Caco-2 (cell line): ENCODE measurements at regions not wholly inside any gene's neighbourhood (a gene's known extent, or its start where the extent isn't known, plus 50 kb on each side); places are given as distances from the start of the nearest gene placed in this dataset.

ENCODE experiments used
- BruUV-seq: library from RNA; stranded (reverse); fragments of 400-500 nt; replicated peaks from 2 replicates; lab custom pipeline; 2021; lab: Mats Ljungman, UMichigan
- CTCF ChIA-PET: fragments of 300-600 bp; sonication (Branson Sonifier 250); formaldehyde crosslinking; loops from one replicate; lab custom pipeline; 2022; ENCODE audit warnings: antibody characterized with exemption; lab: Charles Lee
- POLR2A ChIA-PET: fragments of 300-600 bp; sonication (Branson Sonifier 250); formaldehyde crosslinking; loops from one replicate; lab custom pipeline; 2022; ENCODE audit warnings: antibody characterized with exemption; lab: Charles Lee
- DNase-seq, 2 experiments: peaks; one replicate each; pipeline versions ENCODE4 v3.0.0 to v3.0.0-alpha.2; 2020 to 2022
- H3K27me3 ChIP-seq: replicated peaks from 2 replicates; pipeline ENCODE4 v1.6.0; 2011; ENCODE audit warnings: low read length; ENCODE audit not compliant: control insufficient read depth, insufficient read depth
- H3K36me3 ChIP-seq: 2 replicates; pipeline ENCODE4 v1.5.1; 2011; ENCODE audit warnings: low read length; ENCODE audit not compliant: control insufficient read depth, insufficient read depth
- H3K4me1 ChIP-seq: fragments of 250-450 bp; sonication (Bioruptor Pico); 2 replicates; pipeline ENCODE4 v1.5.1; 2020; ENCODE audit warnings: mild to moderate bottlenecking
- H3K4me3 ChIP-seq: 2 replicates; pipeline ENCODE4 v1.5.1; 2011; ENCODE audit warnings: low read depth, mild to moderate bottlenecking, control low read depth, low read length
- H3K9me3 ChIP-seq: fragments of 250-450 bp; sonication (Bioruptor Pico); 2 replicates; pipeline ENCODE4 v1.5.1; 2020; ENCODE audit warnings: mild to moderate bottlenecking, moderate library complexity
- H3K27ac Mint-ChIP-seq: one replicate; pipeline ENCODE4 v1.8.0; 2022; ENCODE audit warnings: mixed read lengths; ENCODE audit not compliant: unreplicated experiment
- H3K27me3 Mint-ChIP-seq: one replicate; pipeline ENCODE4 v1.8.0; 2022; ENCODE audit warnings: mixed read lengths; ENCODE audit not compliant: insufficient read depth, unreplicated experiment
- H3K36me3 Mint-ChIP-seq: one replicate; pipeline ENCODE4 v1.8.0; 2022; ENCODE audit warnings: mild to moderate bottlenecking, mixed read lengths; ENCODE audit not compliant: insufficient read depth, unreplicated experiment
- H3K4me1 Mint-ChIP-seq: one replicate; pipeline ENCODE4 v1.8.0; 2022; ENCODE audit warnings: low read depth, mixed read lengths; ENCODE audit not compliant: unreplicated experiment
- H3K4me3 Mint-ChIP-seq: one replicate; pipeline ENCODE4 v1.8.0; 2022; ENCODE audit warnings: mild to moderate bottlenecking, moderate library complexity, mixed read lengths; ENCODE audit not compliant: unreplicated experiment
- H3K9me3 Mint-ChIP-seq: one replicate; pipeline ENCODE4 v1.8.0; 2022; ENCODE audit warnings: mixed read lengths; ENCODE audit not compliant: unreplicated experiment
- intact Hi-C: fragments of 100-400 bp; cut with micrococcal nuclease; formaldehyde crosslinking; loops from one replicate; pipeline ENCODE4 v1.10.0; 2022; ENCODE audit not compliant: unreplicated experiment
- TF ChIP-seq, protein P1 (sequence below), 2 experiments: fragments of 200-600 bp in 1 of 2; IDR thresholded peaks; 1 replicate in 1 of 2; 2 replicates in 1 of 2; pipeline versions ENCODE4 v1.5.1 to v1.8.0; 2011 to 2022; ENCODE audit warnings: antibody characterized with exemption in 1 of 2, control low read depth in 1 of 2, inconsistent platforms in 1 of 2, low read depth in 1 of 2, low read length in 1 of 2, mild to moderate bottlenecking in 1 of 2, moderate library complexity in 1 of 2; ENCODE audit not compliant: insufficient read depth in 1 of 2, severe bottlenecking in 1 of 2, unreplicated experiment in 1 of 2

- POLR2A ChIA-PET: no interaction called here
- intact Hi-C loops: no loop called here
Observed at GRCh38 chr5:167790462-167791260, 500.8 kb upstream of the WWC1 start.

DNA sequence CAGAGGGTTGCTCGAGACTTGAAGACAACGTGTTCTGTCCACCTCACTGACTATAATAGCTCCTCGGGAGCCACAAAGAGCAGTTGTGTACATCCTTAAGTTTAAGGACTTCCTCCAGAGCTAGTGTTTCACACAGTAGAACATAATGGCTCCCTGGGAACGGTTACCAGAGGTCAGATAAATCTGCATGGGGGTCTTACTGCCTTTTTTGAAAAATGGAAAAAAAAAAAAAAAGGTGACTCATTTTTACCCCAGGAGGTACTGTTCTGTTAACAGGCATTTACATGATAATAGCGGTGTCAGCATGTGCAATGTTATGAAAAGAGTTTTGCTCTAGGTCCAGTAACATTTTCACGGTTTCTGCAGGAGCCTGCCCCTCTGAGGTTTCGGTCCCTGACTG lies 498.9 kb upstream of the WWC1 start:
- H3K4me1 ChIP-seq: no peaks in the 10 kb centered on the region
- H3K9me3 ChIP-seq: no peaks in the 10 kb centered on the region
- H3K27ac Mint-ChIP-seq: no peak overlapping the region
- no peaks in the 10 kb centered on the region for H3K36me3 Mint-ChIP-seq
- no peaks in the 10 kb centered on the region for H3K27me3 ChIP-seq
- no peaks in the 10 kb centered on the region for H3K27me3 Mint-ChIP-seq
- no peak for DNase-seq
- no peaks in the 10 kb centered on the region for H3K4me1 Mint-ChIP-seq
- no peak overlapping the region for H3K4me3 Mint-ChIP-seq
- no peak overlapping the region for H3K4me3 ChIP-seq
- CTCF ChIA-PET: no interaction called here
- H3K9me3 Mint-ChIP-seq: no peaks in the 10 kb centered on the region
- H3K36me3 ChIP-seq: no peaks in the 10 kb centered on the region
- POLR2A ChIA-PET: no interaction called here
- TF ChIP-seq, protein P1, sequence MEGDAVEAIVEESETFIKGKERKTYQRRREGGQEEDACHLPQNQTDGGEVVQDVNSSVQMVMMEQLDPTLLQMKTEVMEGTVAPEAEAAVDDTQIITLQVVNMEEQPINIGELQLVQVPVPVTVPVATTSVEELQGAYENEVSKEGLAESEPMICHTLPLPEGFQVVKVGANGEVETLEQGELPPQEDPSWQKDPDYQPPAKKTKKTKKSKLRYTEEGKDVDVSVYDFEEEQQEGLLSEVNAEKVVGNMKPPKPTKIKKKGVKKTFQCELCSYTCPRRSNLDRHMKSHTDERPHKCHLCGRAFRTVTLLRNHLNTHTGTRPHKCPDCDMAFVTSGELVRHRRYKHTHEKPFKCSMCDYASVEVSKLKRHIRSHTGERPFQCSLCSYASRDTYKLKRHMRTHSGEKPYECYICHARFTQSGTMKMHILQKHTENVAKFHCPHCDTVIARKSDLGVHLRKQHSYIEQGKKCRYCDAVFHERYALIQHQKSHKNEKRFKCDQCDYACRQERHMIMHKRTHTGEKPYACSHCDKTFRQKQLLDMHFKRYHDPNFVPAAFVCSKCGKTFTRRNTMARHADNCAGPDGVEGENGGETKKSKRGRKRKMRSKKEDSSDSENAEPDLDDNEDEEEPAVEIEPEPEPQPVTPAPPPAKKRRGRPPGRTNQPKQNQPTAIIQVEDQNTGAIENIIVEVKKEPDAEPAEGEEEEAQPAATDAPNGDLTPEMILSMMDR (IDR thresholded peaks at IDR 0.05; ENCODE audit: insufficient read depth in 1 of 2, low read depth in 1 of 2, low read length in 1 of 2, severe bottlenecking in 1 of 2, unreplicated experiment in 1 of 2): no peak
- BruUV-seq: no TSS peak
- intact Hi-C loops: no loop called here

More at GRCh38 chr5:167790462-167791260, 500.8 kb upstream of the WWC1 start:
- H3K4me3 ChIP-seq: no peak overlapping the region
- TF ChIP-seq, protein P1 (IDR thresholded peaks at IDR 0.05; ENCODE audit: insufficient read depth in 1 of 2, low read depth in 1 of 2, low read length in 1 of 2, severe bottlenecking in 1 of 2, unreplicated experiment in 1 of 2): no peak
- no peaks in the 10 kb centered on the region for H3K36me3 Mint-ChIP-seq
- no peaks in the 10 kb centered on the region for H3K36me3 ChIP-seq
- H3K27me3 Mint-ChIP-seq: no peaks in the 10 kb centered on the region
- BruUV-seq: no TSS peak
- CTCF ChIA-PET: interaction anchor here (0.6 kb wide), 1 partner anchor 126 kb away, joined by 3 read pairs; no protein-coding TSS in a partner anchor
- no peak overlapping the region for H3K4me3 Mint-ChIP-seq
- no peaks in the 10 kb centered on the region for H3K4me1 ChIP-seq
- H3K9me3 ChIP-seq: no peaks in the 10 kb centered on the region
- H3K4me1 Mint-ChIP-seq: no peaks in the 10 kb centered on the region
- DNase-seq: no peak
- H3K27me3 ChIP-seq: no peaks in the 10 kb centered on the region
- no peaks in the 10 kb centered on the region for H3K9me3 Mint-ChIP-seq
- no peak overlapping the region for H3K27ac Mint-ChIP-seq

- H3K9me3 Mint-ChIP-seq: no peaks in the 10 kb centered on the region
- TF ChIP-seq, protein P1 (IDR thresholded peaks at IDR 0.05; ENCODE audit: insufficient read depth in 1 of 2, low read depth in 1 of 2, low read length in 1 of 2, severe bottlenecking in 1 of 2, unreplicated experiment in 1 of 2): no peak
- H3K4me1 ChIP-seq: no peaks in the 10 kb centered on the region
- no peaks in the 10 kb centered on the region for H3K4me1 Mint-ChIP-seq
- intact Hi-C loops: no loop called here
- ChIA-PET POLR2A (no interaction called here), CTCF (no interaction called here)
- H3K36me3 ChIP-seq: no peaks in the 10 kb centered on the region
- H3K27me3 ChIP-seq: no peaks in the 10 kb centered on the region
- H3K4me3 Mint-ChIP-seq: no peak overlapping the region
- no peak overlapping the region for H3K27ac Mint-ChIP-seq
- no peak for DNase-seq
- no peak overlapping the region for H3K4me3 ChIP-seq
- H3K27me3 Mint-ChIP-seq: no peaks in the 10 kb centered on the region
- H3K9me3 ChIP-seq: no peaks in the 10 kb centered on the region
- no TSS peak for BruUV-seq
- no peaks in the 10 kb centered on the region for H3K36me3 Mint-ChIP-seq
Observed at GRCh38 chr5:167793700-167794099, 497.7 kb upstream of the WWC1 start.
